ENCODE measurements at regions not wholly inside any gene's neighbourhood (a gene's known extent, or its start where the extent isn't known, plus 50 kb on each side); places are given as distances from the start of the nearest gene placed in this dataset.

- no peak overlapping the region for H3K27ac ChIP-seq
- no peak for DNase-seq
- no peak overlapping the region for H3K4me3 ChIP-seq (ENCODE audit: low read depth, low read length)
Measured at GRCh38 chr9:88196142-88196790, 58.0 kb upstream of the SPATA31C2 start.

GRCh38 chr9:88193766-88194165 lies 55.5 kb upstream of the SPATA31C2 start:
- no peak for TF ChIP-seq CTCF (IDR thresholded peaks at IDR 0.05; ENCODE audit: low read depth, low read length)
- Histone ChIP-seq H3K27ac (no peak overlapping the region), H3K27me3 (ENCODE audit: insufficient read depth, low read depth, severe bottlenecking) (no peaks in the 10 kb centered on the region), H3K4me3 (ENCODE audit: low read depth, low read length) (no peak overlapping the region), H3K36me3 (no peaks in the 10 kb centered on the region), H3K9me3 (ENCODE audit: severe bottlenecking) (no peaks in the 10 kb centered on the region)
- no peak for DNase-seq

More at GRCh38 chr9:88196142-88196790, 58.0 kb upstream of the SPATA31C2 start:
- no peak for TF ChIP-seq CTCF (IDR thresholded peaks at IDR 0.05; ENCODE audit: low read depth, low read length)
- H3K27me3 ChIP-seq (ENCODE audit: insufficient read depth, low read depth, severe bottlenecking) = no peaks in the 10 kb centered on the region
- H3K36me3 ChIP-seq = no peaks in the 10 kb centered on the region
- H3K9me3 ChIP-seq (ENCODE audit: severe bottlenecking) = no peaks in the 10 kb centered on the region

GRCh38 chr9:88191456-88191855 lies 53.2 kb upstream of the SPATA31C2 start:
- H3K27ac ChIP-seq = no peak overlapping the region
- no peak for TF ChIP-seq CTCF (IDR thresholded peaks at IDR 0.05; ENCODE audit: low read depth, low read length)
- no peaks in the 10 kb centered on the region for H3K9me3 ChIP-seq (ENCODE audit: severe bottlenecking)
- H3K4me3 ChIP-seq (ENCODE audit: low read depth, low read length) = no peak overlapping the region
- no peaks in the 10 kb centered on the region for H3K27me3 ChIP-seq (ENCODE audit: insufficient read depth, low read depth, severe bottlenecking)
- no peaks in the 10 kb centered on the region for H3K36me3 ChIP-seq
- no peak for DNase-seq

- no peaks in the 10 kb centered on the region for H3K36me3 ChIP-seq
- H3K27me3 ChIP-seq (ENCODE audit: insufficient read depth, low read depth, severe bottlenecking) = no peaks in the 10 kb centered on the region
- no peak overlapping the region for H3K27ac ChIP-seq
- TF ChIP-seq CTCF (IDR thresholded peaks at IDR 0.05; ENCODE audit: low read depth, low read length) = no peak
- H3K4me3 ChIP-seq (ENCODE audit: low read depth, low read length) = no peak overlapping the region
- DNase-seq = no peak
- no peaks in the 10 kb centered on the region for H3K9me3 ChIP-seq (ENCODE audit: severe bottlenecking)
Measured at GRCh38 chr9:88189371-88189770, 51.1 kb upstream of the SPATA31C2 start.
